HUES6 (cell line): ENCODE measurements at regions not wholly inside any gene's neighbourhood (a gene's known extent, or its start where the extent isn't known, plus 50 kb on each side); places are given as distances from the start of the nearest gene placed in this dataset.

Experiments used
- H3K27ac ChIP-seq: 2 replicates; pipeline ENCODE4 v1.7.0; 2013; ENCODE audit warnings: low read depth, mild to moderate bottlenecking, low read length, inconsistent platforms
- H3K27me3 ChIP-seq: 2 replicates; pipeline ENCODE4 v1.6.1; 2013; ENCODE audit warnings: low read length; ENCODE audit not compliant: control insufficient read depth, insufficient read depth
- H3K36me3 ChIP-seq: 2 replicates; pipeline ENCODE4 v1.6.1; 2013; ENCODE audit warnings: low read length; ENCODE audit not compliant: control insufficient read depth, insufficient read depth
- H3K4me1 ChIP-seq: 2 replicates; pipeline ENCODE4 v1.6.1; 2013; ENCODE audit warnings: low read length; ENCODE audit not compliant: control insufficient read depth, insufficient read depth
- H3K4me3 ChIP-seq: 2 replicates; pipeline ENCODE4 v1.5.1; 2013; ENCODE audit warnings: low read depth, low read length
- H3K9ac ChIP-seq: one replicate; pipeline ENCODE4 v1.6.1; 2013; ENCODE audit warnings: mild to moderate bottlenecking, low read length
- H3K9me3 ChIP-seq: 2 replicates; pipeline ENCODE4 v1.6.1; 2013; ENCODE audit warnings: low read depth, low read length; ENCODE audit not compliant: control insufficient read depth, insufficient read depth

- no peak overlapping the region for H3K9ac ChIP-seq
- no peaks in the 10 kb centered on the region for H3K9me3 ChIP-seq
- no peaks in the 10 kb centered on the region for H3K4me1 ChIP-seq
- H3K27ac ChIP-seq, result no peak overlapping the region
- no peaks in the 10 kb centered on the region for H3K36me3 ChIP-seq
- H3K4me3 ChIP-seq, result no peak overlapping the region
- H3K27me3 ChIP-seq, result no peaks in the 10 kb centered on the region
Measured at GRCh38 chr2:16746329-16746728, 80.7 kb upstream of the CYRIA start.

DNA sequence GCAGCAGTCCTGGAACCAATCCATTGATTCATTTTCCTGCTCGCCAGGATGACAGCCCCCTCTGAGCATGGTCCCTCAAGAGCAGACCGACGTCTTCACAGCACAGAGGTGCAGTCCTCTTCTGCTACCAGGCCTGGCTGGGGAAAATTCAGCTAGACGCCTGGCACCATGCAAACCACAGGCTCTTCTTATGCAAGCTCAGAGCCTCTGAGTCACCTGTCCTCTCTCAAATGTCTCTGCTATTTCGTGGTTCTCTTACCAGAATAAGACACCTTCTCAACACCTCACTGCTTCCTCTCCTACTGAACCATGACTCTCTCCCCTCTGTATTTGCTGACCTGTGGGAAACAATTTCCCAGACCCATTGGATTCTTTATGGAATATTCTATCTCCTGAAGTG lies 79.8 kb upstream of the CYRIA start:
- no peak overlapping the region for H3K4me3 ChIP-seq
- H3K4me1 ChIP-seq, result no peaks in the 10 kb centered on the region
- H3K9ac ChIP-seq, result no peak overlapping the region
- no peaks in the 10 kb centered on the region for H3K27me3 ChIP-seq
- H3K9me3 ChIP-seq, result no peaks in the 10 kb centered on the region
- no peaks in the 10 kb centered on the region for H3K36me3 ChIP-seq
- no peak overlapping the region for H3K27ac ChIP-seq

DNA sequence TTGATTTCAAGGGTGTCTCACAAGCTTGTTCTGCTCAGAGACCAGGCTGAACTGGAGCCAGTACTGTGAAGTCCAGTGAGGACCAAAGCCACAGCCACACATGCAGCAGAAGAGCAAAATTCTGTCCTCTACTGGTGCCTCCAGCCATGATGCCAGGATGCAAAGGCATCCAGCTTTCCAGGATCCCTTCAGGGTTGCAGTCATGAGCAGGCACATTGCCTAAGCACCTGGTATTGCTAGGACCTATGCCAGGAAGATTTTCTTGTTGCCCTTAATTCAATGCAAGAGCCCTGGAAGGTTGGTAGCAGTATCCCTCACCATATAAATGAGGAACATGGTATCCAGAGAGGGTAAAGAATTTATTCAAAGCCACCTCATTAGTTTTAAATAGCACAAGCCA lies 78.9 kb upstream of the CYRIA start:
- no peaks in the 10 kb centered on the region for H3K36me3 ChIP-seq
- H3K9me3 ChIP-seq, result no peaks in the 10 kb centered on the region
- H3K27ac ChIP-seq, result no peak overlapping the region
- H3K4me3 ChIP-seq, result no peak overlapping the region
- H3K4me1 ChIP-seq, result no peaks in the 10 kb centered on the region
- H3K27me3 ChIP-seq, result no peaks in the 10 kb centered on the region
- no peak overlapping the region for H3K9ac ChIP-seq

- Histone ChIP-seq H3K27me3 (no peaks in the 10 kb centered on the region), H3K27ac (no peak overlapping the region), H3K4me3 (no peak overlapping the region)
Measured at GRCh38 chr2:16742026-16742425, 76.4 kb upstream of the CYRIA start.

GRCh38 chr2:16741498-16741897 lies 75.9 kb upstream of the CYRIA start:
- H3K27me3 ChIP-seq, result no peaks in the 10 kb centered on the region
- no peaks in the 10 kb centered on the region for H3K4me1 ChIP-seq
- no peak overlapping the region for H3K4me3 ChIP-seq
- H3K9ac ChIP-seq, result no peak overlapping the region
- no peaks in the 10 kb centered on the region for H3K36me3 ChIP-seq
- no peak overlapping the region for H3K27ac ChIP-seq
- H3K9me3 ChIP-seq, result no peaks in the 10 kb centered on the region

More at GRCh38 chr2:16742026-16742425, 76.4 kb upstream of the CYRIA start:
- Histone ChIP-seq H3K36me3 (no peaks in the 10 kb centered on the region), H3K9ac (no peak overlapping the region), H3K4me1 (no peaks in the 10 kb centered on the region), H3K9me3 (no peaks in the 10 kb centered on the region)

DNA sequence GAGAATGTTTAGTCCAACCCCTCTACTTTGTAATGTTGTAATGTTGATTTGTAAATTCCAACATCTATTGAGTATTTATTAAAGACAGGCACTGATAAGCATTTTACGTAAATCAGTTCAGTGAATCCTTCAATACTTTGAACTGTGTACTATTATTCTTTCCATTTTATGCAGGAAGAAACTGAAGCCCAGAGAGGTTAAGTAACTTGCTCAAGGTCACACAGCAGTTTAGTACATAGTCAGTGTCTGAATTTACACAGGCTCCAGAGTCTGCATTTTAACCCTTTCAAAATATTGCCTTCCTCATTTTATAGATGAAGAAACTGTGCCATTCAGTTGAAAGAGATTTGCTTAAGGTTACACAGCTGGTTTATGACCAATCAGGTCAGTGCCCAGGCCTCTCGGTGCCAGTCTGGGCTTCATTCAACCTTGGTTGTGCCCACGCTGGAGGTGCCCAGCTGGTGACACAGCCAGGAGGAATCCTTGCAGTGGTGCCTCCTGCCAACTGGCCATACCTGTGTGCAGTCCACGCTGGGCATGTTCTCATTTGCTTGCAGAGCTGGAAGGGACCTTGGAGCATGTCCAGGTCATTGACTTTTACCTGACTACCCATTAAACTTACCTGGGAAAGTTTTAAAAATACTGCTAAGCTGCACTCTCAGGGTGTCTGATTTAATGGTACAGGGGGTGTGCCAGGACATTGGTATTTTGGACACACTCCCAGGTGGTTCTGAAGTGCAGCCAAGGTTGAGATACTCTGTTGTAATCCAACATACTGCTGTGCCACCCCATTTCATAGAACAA lies 74.3 kb upstream of the CYRIA start:
- no peak overlapping the region for H3K4me3 ChIP-seq
- H3K27me3 ChIP-seq, result no peaks in the 10 kb centered on the region
- H3K4me1 ChIP-seq, result no peaks in the 10 kb centered on the region
- no peak overlapping the region for H3K9ac ChIP-seq
- H3K36me3 ChIP-seq, result no peaks in the 10 kb centered on the region
- no peak overlapping the region for H3K27ac ChIP-seq
- no peaks in the 10 kb centered on the region for H3K9me3 ChIP-seq

GRCh38 chr2:16738361-16739225 lies 73.0 kb upstream of the CYRIA start:
- H3K4me1 ChIP-seq, result no peaks in the 10 kb centered on the region
- no peaks in the 10 kb centered on the region for H3K36me3 ChIP-seq
- H3K9ac ChIP-seq, result no peak overlapping the region
- H3K27me3 ChIP-seq, result no peaks in the 10 kb centered on the region
- H3K27ac ChIP-seq, result no peak overlapping the region
- H3K4me3 ChIP-seq, result no peak overlapping the region
- H3K9me3 ChIP-seq, result no peaks in the 10 kb centered on the region

DNA sequence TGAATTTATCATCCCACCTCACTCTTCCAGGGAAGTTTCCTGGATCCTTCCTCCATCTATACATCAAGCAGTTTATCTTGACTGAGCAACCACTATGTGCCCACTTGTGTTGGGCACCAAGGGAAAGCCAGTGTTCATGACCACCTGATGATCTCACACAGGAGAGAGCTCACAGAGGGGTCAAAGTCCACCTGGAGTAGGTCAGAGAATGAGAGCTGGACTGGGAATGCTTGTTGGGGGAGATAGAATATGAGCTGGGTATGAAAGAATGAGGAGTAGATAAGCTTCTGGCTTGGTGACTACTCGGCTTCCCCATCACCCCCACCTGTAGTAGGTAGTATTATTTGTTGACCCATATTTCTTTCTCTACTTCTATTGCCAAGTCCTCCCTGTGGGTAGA lies 72.2 kb upstream of the CYRIA start:
- no peaks in the 10 kb centered on the region for H3K27me3 ChIP-seq
- H3K4me3 ChIP-seq, result no peak overlapping the region
- no peaks in the 10 kb centered on the region for H3K4me1 ChIP-seq
- no peaks in the 10 kb centered on the region for H3K9me3 ChIP-seq
- no peak overlapping the region for H3K9ac ChIP-seq
- H3K27ac ChIP-seq, result no peak overlapping the region
- no peaks in the 10 kb centered on the region for H3K36me3 ChIP-seq

GRCh38 chr2:16736633-16737032 lies 71.0 kb upstream of the CYRIA start:
- H3K27me3 ChIP-seq, result no peaks in the 10 kb centered on the region
- H3K9ac ChIP-seq, result no peak overlapping the region
- no peak overlapping the region for H3K27ac ChIP-seq
- H3K4me3 ChIP-seq, result no peak overlapping the region
- no peaks in the 10 kb centered on the region for H3K4me1 ChIP-seq
- no peaks in the 10 kb centered on the region for H3K36me3 ChIP-seq
- no peaks in the 10 kb centered on the region for H3K9me3 ChIP-seq

GRCh38 chr2:16729335-16729734 lies 63.7 kb upstream of the CYRIA start:
- no peaks in the 10 kb centered on the region for H3K4me1 ChIP-seq
- no peak overlapping the region for H3K4me3 ChIP-seq
- H3K9ac ChIP-seq, result no peak overlapping the region
- H3K27ac ChIP-seq, result no peak overlapping the region
- no peaks in the 10 kb centered on the region for H3K9me3 ChIP-seq
- no peaks in the 10 kb centered on the region for H3K36me3 ChIP-seq
- H3K27me3 ChIP-seq, result no peaks in the 10 kb centered on the region
